ENCODE measurements at regions not wholly inside any gene's neighbourhood (a gene's known extent, or its start where the extent isn't known, plus 50 kb on each side); places are given as distances from the start of the nearest gene placed in this dataset.
A peak's percentile ranks its signal among the peaks of the same experiment; 100 is the strongest.

- Mint-ChIP-seq H3K27me3 (ENCODE audit: low read depth) (no peaks in the 10 kb centered on the region), H3K27ac (ENCODE audit: unreplicated experiment) (no peak overlapping the region), H3K4me1 (ENCODE audit: low read depth) (peaks cover 4% of the 10 kb centered on the region), H3K9me3 (ENCODE audit: low read depth) (no peaks in the 10 kb centered on the region), H3K4me3 (ENCODE audit: unreplicated experiment) (no peak overlapping the region), H3K36me3 (ENCODE audit: low read depth) (no peaks in the 10 kb centered on the region)
- peak; percentile 97 for TF ChIP-seq CTCF (IDR thresholded peaks at IDR 0.05)
- DNase-seq (ENCODE audit: low spot score) = no peak
Measured at GRCh38 chr2:191566344-191566743, 111.6 kb upstream of the NABP1 start.

GRCh38 chr2:191567206-191567605 is 110.7 kb upstream of the NABP1 start:
- TF ChIP-seq CTCF (IDR thresholded peaks at IDR 0.05) = no peak
- H3K9me3 Mint-ChIP-seq (ENCODE audit: low read depth) = no peaks in the 10 kb centered on the region
- H3K4me3 Mint-ChIP-seq (ENCODE audit: unreplicated experiment) = no peak overlapping the region
- peaks cover 6% of the 10 kb centered on the region for H3K4me1 Mint-ChIP-seq (ENCODE audit: low read depth)
- no peaks in the 10 kb centered on the region for H3K36me3 Mint-ChIP-seq (ENCODE audit: low read depth)
- H3K27ac Mint-ChIP-seq (ENCODE audit: unreplicated experiment) = no peak overlapping the region
- no peaks in the 10 kb centered on the region for H3K27me3 Mint-ChIP-seq (ENCODE audit: low read depth)
- DNase-seq (ENCODE audit: low spot score) = no peak

GRCh38 chr2:191569025-191569424 is 108.9 kb upstream of the NABP1 start:
- no peaks in the 10 kb centered on the region for H3K9me3 Mint-ChIP-seq (ENCODE audit: low read depth)
- H3K4me3 Mint-ChIP-seq (ENCODE audit: unreplicated experiment) = no peak overlapping the region
- no peak for TF ChIP-seq CTCF (IDR thresholded peaks at IDR 0.05)
- no peaks in the 10 kb centered on the region for H3K27me3 Mint-ChIP-seq (ENCODE audit: low read depth)
- no peak overlapping the region for H3K27ac Mint-ChIP-seq (ENCODE audit: unreplicated experiment)
- no peak for DNase-seq (ENCODE audit: low spot score)
- H3K4me1 Mint-ChIP-seq (ENCODE audit: low read depth) = peaks cover 14% of the 10 kb centered on the region
- H3K36me3 Mint-ChIP-seq (ENCODE audit: low read depth) = no peaks in the 10 kb centered on the region

- peaks cover 21% of the 10 kb centered on the region for H3K4me1 Mint-ChIP-seq (ENCODE audit: low read depth)
- H3K36me3 Mint-ChIP-seq (ENCODE audit: low read depth) = no peaks in the 10 kb centered on the region
- H3K9me3 Mint-ChIP-seq (ENCODE audit: low read depth) = no peaks in the 10 kb centered on the region
- H3K27ac Mint-ChIP-seq (ENCODE audit: unreplicated experiment) = peak overlapping the region; percentile 89
- H3K27me3 Mint-ChIP-seq (ENCODE audit: low read depth) = no peaks in the 10 kb centered on the region
- peak overlapping the region; percentile 64 for H3K4me3 Mint-ChIP-seq (ENCODE audit: unreplicated experiment)
- TF ChIP-seq CTCF (IDR thresholded peaks at IDR 0.05) = peak; percentile 79
- no peak for DNase-seq (ENCODE audit: low spot score)
Measured at GRCh38 chr2:191571163-191571769, 106.7 kb upstream of the NABP1 start.

GRCh38 chr2:191572319-191572718 is 105.6 kb upstream of the NABP1 start:
- peaks cover 21% of the 10 kb centered on the region for H3K4me1 Mint-ChIP-seq (ENCODE audit: low read depth)

More at GRCh38 chr2:191572319-191572718, 105.6 kb upstream of the NABP1 start:
- TF ChIP-seq CTCF (IDR thresholded peaks at IDR 0.05) = no peak
- no peak for DNase-seq (ENCODE audit: low spot score)
- Mint-ChIP-seq H3K36me3 (ENCODE audit: low read depth) (no peaks in the 10 kb centered on the region), H3K27me3 (ENCODE audit: low read depth) (no peaks in the 10 kb centered on the region), H3K27ac (ENCODE audit: unreplicated experiment) (no peak overlapping the region), H3K9me3 (ENCODE audit: low read depth) (no peaks in the 10 kb centered on the region), H3K4me3 (ENCODE audit: unreplicated experiment) (no peak overlapping the region)
